ENCODE measurements at regions not wholly inside any gene's neighbourhood (a gene's known extent, or its start where the extent isn't known, plus 50 kb on each side); places are given as distances from the start of the nearest gene placed in this dataset.

DNA sequence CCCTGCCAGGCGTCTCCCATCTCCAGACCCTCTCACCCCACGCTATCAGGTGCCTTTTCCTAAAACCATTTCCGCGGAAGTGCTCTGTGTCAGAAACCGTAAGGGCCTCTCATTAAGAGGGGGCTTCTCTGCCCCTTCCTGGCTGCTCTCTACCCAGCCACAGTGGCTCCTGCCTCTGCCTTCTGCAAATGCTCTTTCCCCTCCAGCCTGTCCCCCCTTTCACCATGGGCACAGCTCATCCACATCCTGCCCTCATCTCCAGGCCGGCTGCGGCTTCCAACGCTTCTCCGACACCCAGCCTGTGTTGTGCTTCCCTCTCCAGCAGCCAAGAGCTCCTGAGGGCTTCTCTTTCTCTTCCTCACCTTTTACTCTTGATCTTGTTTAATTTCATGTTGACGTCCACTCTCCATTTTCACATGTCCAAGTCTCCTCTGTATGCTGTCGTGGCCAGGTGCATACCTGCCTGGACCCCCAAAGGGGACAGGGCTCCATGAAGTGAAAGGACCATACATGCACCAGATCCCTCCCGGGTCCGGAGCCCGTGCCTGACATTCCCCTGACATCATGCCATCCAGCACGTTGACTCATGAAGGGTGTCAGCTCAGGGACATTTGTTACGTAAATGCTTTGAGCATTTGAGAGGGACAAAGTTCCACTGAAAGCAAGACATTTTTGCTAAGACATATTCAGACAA, 306.5 kb downstream of the AJAP1 start:
- DNase-seq (ENCODE audit: low spot score) = no peak

GRCh38 chr1:4960336-4960735, 305.9 kb downstream of the AJAP1 start:
- no peak for DNase-seq (ENCODE audit: low spot score)

- no peak for DNase-seq (ENCODE audit: low spot score)
These were observed 304.8 kb downstream of the AJAP1 start for GRCh38 chr1:4959216-4959615.

DNA sequence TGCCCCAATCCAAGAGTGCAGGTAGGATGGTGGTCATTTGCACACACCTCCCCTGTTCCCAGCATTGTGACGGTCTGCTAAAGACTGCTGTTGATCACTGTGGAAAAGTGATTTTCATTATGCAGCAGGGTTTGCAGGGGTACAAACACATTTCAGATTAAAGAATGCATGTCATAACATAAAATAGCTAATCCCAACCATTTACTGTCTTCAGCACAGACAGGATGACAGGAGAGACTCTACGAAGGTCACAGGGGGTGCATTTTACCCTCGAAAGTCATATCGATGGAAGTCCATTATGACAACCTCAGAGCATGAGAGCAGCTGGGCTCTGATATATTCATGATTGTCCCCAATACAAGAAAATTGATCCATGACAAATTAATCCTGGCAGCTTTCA, 302.6 kb downstream of the AJAP1 start:
- no peak for DNase-seq (ENCODE audit: low spot score)

- DNase-seq (ENCODE audit: low spot score) = no peak
These were observed 300.0 kb downstream of the AJAP1 start for GRCh38 chr1:4954392-4954791.

DNA sequence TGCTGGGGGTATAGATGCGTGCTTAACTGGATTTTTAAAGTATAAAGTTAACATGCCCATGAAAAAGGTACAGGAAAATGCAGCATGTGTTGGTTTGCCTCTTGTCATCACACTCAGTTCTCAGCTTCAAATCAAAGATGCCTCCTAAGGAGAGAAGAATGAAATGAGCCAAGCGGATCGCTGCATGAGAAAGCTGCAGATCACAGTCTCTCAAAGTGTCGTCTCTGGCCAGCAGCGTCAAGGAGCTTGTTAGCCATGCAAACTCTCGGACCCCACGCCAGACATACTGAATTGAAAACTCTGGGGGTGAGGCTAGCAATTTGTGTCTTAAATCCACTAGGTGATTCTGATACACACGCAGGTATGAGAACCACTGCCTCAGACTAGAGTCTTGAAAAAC, 297.2 kb downstream of the AJAP1 start:
- DNase-seq (ENCODE audit: low spot score) = no peak

GRCh38 chr1:4946343-4946742, 291.9 kb downstream of the AJAP1 start:
- DNase-seq (ENCODE audit: low spot score) = no peak

DNA sequence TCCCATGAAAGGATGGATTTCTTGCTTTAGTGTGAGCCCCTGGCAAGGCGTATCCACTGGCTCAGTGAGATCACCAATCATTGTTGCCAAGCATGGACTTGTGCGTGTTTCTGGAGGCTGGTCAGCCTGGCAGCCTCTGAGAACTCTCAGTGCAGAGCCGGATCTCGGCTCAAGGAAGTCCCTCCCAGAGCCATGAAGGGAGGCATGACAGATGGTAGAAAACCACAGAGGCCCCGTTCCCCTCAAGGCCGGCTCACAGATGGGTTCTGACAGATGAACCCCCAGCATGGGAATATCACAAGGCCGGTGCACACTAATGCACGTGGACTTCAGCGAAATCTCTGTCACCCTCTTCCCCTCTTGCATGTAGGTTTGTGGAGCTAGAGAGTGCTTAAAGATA, 290.5 kb downstream of the AJAP1 start:
- no peak for DNase-seq (ENCODE audit: low spot score)

DNA sequence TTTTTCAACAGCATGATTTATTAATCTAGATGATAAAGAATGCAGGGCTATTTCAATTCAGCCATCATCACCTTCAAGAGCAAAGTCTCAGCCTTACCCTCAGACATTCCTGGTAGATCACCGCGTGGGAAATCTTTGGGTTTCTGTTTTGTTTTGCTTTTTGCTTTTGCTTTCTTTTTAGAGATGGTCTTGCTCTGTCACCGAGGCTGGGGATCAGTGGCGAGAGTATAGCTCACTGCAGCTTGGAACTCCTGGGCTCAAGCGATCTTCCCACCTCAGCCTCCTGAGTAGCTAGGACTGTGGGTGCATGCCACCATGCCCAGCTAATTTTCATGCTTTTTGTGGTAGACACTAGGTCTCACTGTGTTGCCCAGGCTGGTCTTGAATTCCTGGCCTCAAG, 289.7 kb downstream of the AJAP1 start:
- no peak for DNase-seq (ENCODE audit: low spot score)

- DNase-seq (ENCODE audit: low spot score) = no peak
These were observed 284.9 kb downstream of the AJAP1 start for GRCh38 chr1:4939266-4939665.

DNA sequence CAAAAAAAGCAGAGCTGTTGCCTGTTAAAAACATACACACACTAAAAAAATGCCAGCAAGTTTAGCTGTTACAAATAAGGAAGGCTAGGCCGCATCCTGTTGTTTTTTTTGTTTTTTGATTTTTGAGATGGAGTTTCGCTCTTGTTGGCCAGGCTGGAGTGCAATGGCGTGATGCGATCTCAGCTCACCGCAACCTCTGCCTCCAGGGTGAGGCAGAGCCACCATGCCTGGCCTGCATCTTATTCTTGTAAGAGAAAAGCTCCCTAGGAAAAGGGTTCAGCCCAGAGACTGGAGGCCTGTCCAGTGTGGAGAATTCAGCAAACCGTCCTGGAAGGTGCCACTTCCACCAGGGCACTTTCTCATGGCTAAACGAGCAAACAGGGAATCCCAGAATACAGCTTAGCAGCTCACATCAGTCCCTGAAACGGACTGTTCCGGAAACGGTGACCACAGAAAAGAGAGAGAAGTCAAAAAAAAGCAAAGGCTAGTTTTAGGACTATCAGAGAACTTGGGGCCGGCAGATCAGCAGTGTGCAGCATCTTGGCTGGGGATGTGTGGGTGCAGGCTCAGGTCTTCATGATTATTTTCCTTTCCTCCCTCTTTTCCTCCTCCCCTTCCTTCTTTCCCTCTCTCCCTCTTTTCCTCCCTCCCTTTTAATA, 283.6 kb downstream of the AJAP1 start:
- DNase-seq (ENCODE audit: low spot score) = no peak

GRCh38 chr1:4935807-4936206, 281.4 kb downstream of the AJAP1 start:
- DNase-seq (ENCODE audit: low spot score) = no peak

- DNase-seq (ENCODE audit: low spot score) = no peak
These were observed 278.8 kb downstream of the AJAP1 start for GRCh38 chr1:4933232-4933631.

DNA sequence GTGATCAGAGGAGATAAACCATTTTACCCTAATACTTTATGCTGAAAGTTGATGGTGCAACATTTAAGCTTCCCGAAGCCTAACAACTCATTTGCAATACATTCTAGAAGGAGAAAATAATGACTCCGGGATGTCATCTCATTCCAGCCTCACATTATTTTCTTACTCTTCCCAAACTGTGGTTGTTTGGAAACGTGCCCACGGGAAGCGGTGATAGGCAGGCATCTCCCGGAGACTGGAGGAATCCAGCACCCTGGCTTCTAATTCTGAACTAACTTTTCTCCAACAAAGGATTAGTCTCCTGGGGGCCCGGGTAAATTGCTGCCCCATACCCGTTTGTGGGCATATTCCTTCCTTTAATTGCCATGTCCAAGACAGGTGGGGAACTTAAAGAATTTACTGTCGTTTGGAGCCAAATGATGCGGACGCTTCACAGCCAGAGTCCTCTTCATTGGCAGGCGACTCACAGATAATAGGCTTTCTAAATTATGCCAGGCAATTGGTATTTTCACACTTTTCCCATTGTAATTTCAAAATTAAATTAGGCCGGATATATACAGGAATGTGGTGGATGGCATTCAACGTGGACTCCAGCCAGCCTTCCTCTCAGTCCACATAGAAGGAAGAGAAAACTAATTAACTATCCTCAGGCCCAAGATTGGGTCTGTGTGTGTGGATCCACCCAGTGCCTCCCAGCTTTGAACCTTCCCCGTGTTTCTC, 278.1 kb downstream of the AJAP1 start:
- no peak for DNase-seq (ENCODE audit: low spot score)

DNA sequence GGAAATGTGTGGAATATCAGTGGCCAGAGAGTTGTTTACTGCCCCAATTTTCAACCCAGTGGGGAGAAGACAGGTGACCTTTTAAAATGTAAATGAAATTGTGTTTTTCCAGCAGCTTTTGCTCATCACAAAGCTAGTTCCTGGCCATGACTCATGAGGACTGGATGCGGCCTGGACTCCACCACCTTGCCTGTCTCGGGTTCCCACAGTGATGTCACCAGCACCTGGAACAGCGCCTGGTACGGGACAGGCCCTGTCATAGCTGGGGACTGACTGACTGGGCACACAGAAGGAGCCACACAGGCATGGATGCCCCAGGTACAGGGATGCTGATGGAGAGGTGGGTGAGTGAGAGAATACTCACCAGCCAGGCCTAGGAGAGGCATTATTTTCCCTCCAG, 277.1 kb downstream of the AJAP1 start:
- DNase-seq (ENCODE audit: low spot score) = no peak

DNA sequence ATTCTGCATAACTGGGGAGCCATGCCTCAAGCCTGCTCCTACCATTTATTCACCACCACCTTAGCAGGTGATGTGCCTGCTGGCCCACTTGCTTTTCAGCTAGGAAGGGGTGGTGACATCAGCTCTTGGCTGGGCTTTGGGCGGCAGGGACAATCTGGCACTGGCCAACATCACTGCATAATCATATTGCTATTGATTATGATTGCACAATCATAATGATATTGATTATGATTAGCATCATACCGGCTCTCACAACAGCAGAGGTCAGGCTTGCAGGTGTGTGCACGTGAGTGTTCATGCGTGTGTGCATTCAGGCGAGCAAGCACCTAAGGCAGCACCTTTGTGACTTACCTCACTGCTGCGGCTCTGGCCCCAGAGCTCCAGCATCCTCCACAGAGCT, 273.8 kb downstream of the AJAP1 start:
- no peak for DNase-seq (ENCODE audit: low spot score)

DNA sequence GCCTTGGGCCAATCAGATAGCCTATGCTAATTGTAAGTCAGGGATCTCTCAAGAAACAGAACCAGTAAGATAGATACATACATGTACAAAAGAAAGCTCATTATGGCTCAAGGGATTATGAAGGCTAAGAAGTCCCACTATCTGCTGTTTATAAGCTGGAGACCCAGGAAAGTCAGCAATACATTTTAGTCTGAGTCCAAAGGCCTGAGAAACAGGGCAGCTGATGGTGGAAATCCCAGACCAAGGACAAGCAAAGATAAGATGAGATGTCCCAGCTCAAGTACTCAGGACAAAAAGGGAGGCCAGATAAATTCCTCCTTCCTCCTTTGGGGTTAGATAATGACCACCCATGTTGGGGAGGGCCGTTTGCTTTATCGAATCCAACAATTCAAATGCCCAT, 269.9 kb downstream of the AJAP1 start:
- no peak for DNase-seq (ENCODE audit: low spot score)

GRCh38 chr1:4916610-4917009, 262.2 kb downstream of the AJAP1 start:
- DNase-seq (ENCODE audit: low spot score) = no peak

DNA sequence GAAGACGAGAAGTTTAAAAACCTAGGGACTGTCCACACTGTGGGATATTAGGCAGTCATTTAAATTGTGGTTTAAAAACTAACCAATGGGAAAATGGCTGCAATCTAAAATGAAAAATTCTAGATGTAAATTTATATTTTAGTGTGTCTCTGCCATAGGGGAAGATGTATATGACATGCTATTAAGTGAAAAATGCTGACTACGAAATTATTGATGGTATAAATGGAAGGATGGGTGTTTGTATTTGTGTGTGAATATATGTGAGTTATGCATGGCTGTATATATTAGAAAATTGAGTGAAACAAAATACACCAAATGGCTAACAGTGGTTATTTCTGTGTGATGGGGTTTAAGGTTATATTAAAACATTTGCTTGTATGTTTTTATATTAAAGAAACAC, 260.7 kb downstream of the AJAP1 start:
- no peak for DNase-seq (ENCODE audit: low spot score)

DNA sequence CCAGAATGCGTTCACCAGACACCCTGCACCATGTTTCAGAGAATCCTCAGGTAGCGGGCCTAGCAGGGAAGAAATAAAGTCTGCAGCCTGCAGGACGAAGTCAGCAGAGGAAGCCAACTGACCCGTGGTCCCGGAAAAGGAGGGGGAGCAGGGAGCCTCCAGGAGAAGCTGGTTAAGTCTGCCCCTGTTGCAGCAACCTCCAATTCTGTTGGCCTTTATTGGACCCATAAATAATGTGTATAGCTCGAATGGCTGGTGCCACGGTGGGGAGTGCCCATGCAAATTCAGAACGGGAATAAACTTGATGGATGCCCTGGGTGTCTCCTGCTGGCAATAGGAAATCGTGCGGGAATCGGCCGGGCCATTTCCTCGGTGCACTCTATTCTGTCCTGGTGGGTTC, 254.1 kb downstream of the AJAP1 start:
- DNase-seq (ENCODE audit: low spot score) = no peak

DNA sequence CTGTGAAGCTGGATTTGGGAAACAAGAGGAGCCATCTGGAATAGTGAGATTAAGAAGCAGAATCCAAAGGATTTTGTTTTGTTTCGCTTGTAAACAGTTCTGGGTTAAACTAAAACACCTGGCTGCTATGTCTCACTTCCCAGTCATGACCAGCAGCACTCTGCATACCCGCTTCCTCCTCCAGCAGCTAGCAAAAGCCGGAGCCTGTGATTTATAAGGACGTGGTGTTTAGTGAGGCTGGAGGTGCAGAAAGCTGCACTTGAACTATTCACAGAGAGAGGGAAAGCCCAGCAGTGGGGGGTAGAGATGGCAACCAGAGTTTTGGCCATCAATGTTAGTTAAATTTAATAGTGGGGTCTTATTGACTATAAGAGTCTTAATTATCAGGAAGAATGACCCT, 240.2 kb downstream of the AJAP1 start:
- no peak for DNase-seq (ENCODE audit: low spot score)

- no peak for DNase-seq (ENCODE audit: low spot score)
These were observed 226.2 kb downstream of the AJAP1 start for GRCh38 chr1:4880626-4881025.

GRCh38 chr1:4877426-4877825, 223.0 kb downstream of the AJAP1 start:
- no peak for DNase-seq (ENCODE audit: low spot score)

- DNase-seq (ENCODE audit: low spot score) = no peak
These were observed 217.0 kb downstream of the AJAP1 start for GRCh38 chr1:4871373-4871772.

Data from hepatic stellate cell (primary cell).